Activated B cell treated with CpG ODN at 0.5 μM for 24 hours (primary cell): ENCODE measurements at regions not wholly inside any gene's neighbourhood (a gene's known extent, or its start where the extent isn't known, plus 50 kb on each side); places are given as distances from the start of the nearest gene placed in this dataset.

Experiments used
- ATAC-seq: fragments of 200-7000 bp; cut with Tn5 transposase; one replicate; pipeline ENCODE4 v1.10.0; 2021; ENCODE audit warnings: low read depth, mild to moderate bottlenecking, moderate library complexity
- CTCF ChIA-PET: fragments of 350-600 bp; sonication (Branson Sonifier 250); formaldehyde crosslinking; loops from one replicate; lab custom pipeline; 2021; ENCODE audit warnings: antibody characterized with exemption; lab: Charles Lee
- POLR2A ChIA-PET: fragments of 350-600 bp; sonication (Branson Sonifier 250); formaldehyde crosslinking; loops from one replicate; lab custom pipeline; 2021; ENCODE audit warnings: antibody characterized with exemption; lab: Charles Lee
- DNase-seq: peaks from one replicate; pipeline ENCODE4 v3.0.0; 2022
- H3K27ac Mint-ChIP-seq: one replicate; pipeline ENCODE4 v1.8.0; 2020; ENCODE audit warnings: mixed read lengths
- H3K27me3 Mint-ChIP-seq: one replicate; pipeline ENCODE4 v1.8.0; 2021; ENCODE audit warnings: mixed read lengths
- H3K36me3 Mint-ChIP-seq: one replicate; pipeline ENCODE4 v1.8.0; 2021; ENCODE audit warnings: low read depth, mixed read lengths
- H3K4me1 Mint-ChIP-seq: one replicate; pipeline ENCODE4 v1.8.0; 2021; ENCODE audit warnings: mixed read lengths
- H3K4me3 Mint-ChIP-seq: one replicate; pipeline ENCODE4 v1.8.0; 2020; ENCODE audit warnings: mild to moderate bottlenecking, mixed read lengths
- H3K9me3 Mint-ChIP-seq: one replicate; pipeline ENCODE4 v1.8.0; 2020; ENCODE audit warnings: mixed read lengths
- intact Hi-C: fragments of 100-400 bp; cut with micrococcal nuclease; formaldehyde crosslinking; loops from one replicate; pipeline ENCODE4 v1.15.1; 2024
- TF ChIP-seq, protein P1 (sequence below): fragments of 200-600 bp; IDR thresholded peaks from one replicate; pipeline ENCODE4 v1.8.0; 2022; ENCODE audit warnings: antibody characterized with exemption, mild to moderate bottlenecking

GRCh38 chr3:6567241-6567640 lies 293.7 kb upstream of the GRM7 start:
- Mint-ChIP-seq H3K27ac (no peak overlapping the region), H3K9me3 (peaks cover 2% of the 10 kb centered on the region), H3K4me3 (no peak overlapping the region), H3K27me3 (no peaks in the 10 kb centered on the region), H3K4me1 (no peaks in the 10 kb centered on the region), H3K36me3 (no peaks in the 10 kb centered on the region)
- TF ChIP-seq, protein P1, sequence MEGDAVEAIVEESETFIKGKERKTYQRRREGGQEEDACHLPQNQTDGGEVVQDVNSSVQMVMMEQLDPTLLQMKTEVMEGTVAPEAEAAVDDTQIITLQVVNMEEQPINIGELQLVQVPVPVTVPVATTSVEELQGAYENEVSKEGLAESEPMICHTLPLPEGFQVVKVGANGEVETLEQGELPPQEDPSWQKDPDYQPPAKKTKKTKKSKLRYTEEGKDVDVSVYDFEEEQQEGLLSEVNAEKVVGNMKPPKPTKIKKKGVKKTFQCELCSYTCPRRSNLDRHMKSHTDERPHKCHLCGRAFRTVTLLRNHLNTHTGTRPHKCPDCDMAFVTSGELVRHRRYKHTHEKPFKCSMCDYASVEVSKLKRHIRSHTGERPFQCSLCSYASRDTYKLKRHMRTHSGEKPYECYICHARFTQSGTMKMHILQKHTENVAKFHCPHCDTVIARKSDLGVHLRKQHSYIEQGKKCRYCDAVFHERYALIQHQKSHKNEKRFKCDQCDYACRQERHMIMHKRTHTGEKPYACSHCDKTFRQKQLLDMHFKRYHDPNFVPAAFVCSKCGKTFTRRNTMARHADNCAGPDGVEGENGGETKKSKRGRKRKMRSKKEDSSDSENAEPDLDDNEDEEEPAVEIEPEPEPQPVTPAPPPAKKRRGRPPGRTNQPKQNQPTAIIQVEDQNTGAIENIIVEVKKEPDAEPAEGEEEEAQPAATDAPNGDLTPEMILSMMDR = no peak
- ChIA-PET CTCF (no interaction called here), POLR2A (no interaction called here)
- intact Hi-C loops = no loop called here
- DNase-seq = no peak
- ATAC-seq = no peak

GRCh38 chr3:6568999-6569493 lies 291.9 kb upstream of the GRM7 start:
- intact Hi-C loops = no loop called here
- Mint-ChIP-seq H3K27me3 (no peaks in the 10 kb centered on the region), H3K27ac (no peak overlapping the region), H3K4me1 (no peaks in the 10 kb centered on the region), H3K9me3 (peaks cover 2% of the 10 kb centered on the region), H3K4me3 (no peak overlapping the region), H3K36me3 (no peaks in the 10 kb centered on the region)
- ATAC-seq (no peak), DNase-seq (no peak)
- TF ChIP-seq, protein P1 = no peak
- ChIA-PET CTCF (no interaction called here), POLR2A (no interaction called here)

DNA sequence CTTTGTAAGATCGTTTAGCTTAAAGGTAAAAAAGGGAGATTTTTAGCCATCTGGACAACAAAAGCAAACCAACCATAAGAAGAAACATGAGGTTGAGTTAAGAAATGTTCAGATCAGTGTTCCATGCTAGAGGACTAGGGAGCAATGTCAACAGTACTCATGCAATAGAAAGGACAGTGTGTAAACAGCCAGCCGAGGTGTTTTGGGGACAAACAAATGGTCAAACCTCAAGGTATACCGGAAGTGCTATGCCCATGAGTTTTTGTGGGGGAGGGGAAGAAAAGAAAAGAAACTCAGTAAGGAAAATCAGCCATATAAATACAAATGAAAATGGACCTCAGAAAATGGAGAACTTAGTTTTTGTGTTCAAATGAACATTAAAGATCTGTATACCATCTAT lies 289.5 kb upstream of the GRM7 start:
- intact Hi-C loops = no loop called here
- POLR2A ChIA-PET = no interaction called here
- H3K27me3 Mint-ChIP-seq = no peaks in the 10 kb centered on the region
- ATAC-seq = no peak
- H3K4me3 Mint-ChIP-seq = no peak overlapping the region
- TF ChIP-seq, protein P1 = no peak
- CTCF ChIA-PET = no interaction called here
- H3K27ac Mint-ChIP-seq = no peak overlapping the region
- no peak for DNase-seq
- H3K9me3 Mint-ChIP-seq = peaks cover 4% of the 10 kb centered on the region
- H3K36me3 Mint-ChIP-seq = no peaks in the 10 kb centered on the region
- no peaks in the 10 kb centered on the region for H3K4me1 Mint-ChIP-seq

- Mint-ChIP-seq H3K36me3 (no peaks in the 10 kb centered on the region), H3K9me3 (peaks cover 5% of the 10 kb centered on the region), H3K4me1 (no peaks in the 10 kb centered on the region), H3K27ac (no peak overlapping the region), H3K27me3 (no peaks in the 10 kb centered on the region), H3K4me3 (no peak overlapping the region)
- TF ChIP-seq, protein P1 = no peak
- ATAC-seq = no peak
- no peak for DNase-seq
- ChIA-PET CTCF (no interaction called here), POLR2A (no interaction called here)
- intact Hi-C loops = no loop called here
These were observed 283.3 kb upstream of the GRM7 start for GRCh38 chr3:6577584-6577983.

- Mint-ChIP-seq H3K27me3 (no peaks in the 10 kb centered on the region), H3K4me1 (no peaks in the 10 kb centered on the region), H3K27ac (no peak overlapping the region), H3K4me3 (no peak overlapping the region), H3K36me3 (no peaks in the 10 kb centered on the region), H3K9me3 (peaks cover 5% of the 10 kb centered on the region)
- TF ChIP-seq, protein P1 = no peak
- no peak for DNase-seq
- ATAC-seq = no peak
- intact Hi-C loops = no loop called here
- POLR2A ChIA-PET = no interaction called here
- CTCF ChIA-PET = no interaction called here
These were observed 282.4 kb upstream of the GRM7 start for GRCh38 chr3:6578526-6578925.
